AG04450 (cell line): ENCODE measurements at regions not wholly inside any gene's neighbourhood (a gene's known extent, or its start where the extent isn't known, plus 50 kb on each side); places are given as distances from the start of the nearest gene placed in this dataset.
"Not testable (repeated sequence)": the region's sequence is repeated elsewhere in the genome, so short reads cannot be mapped to it uniquely, and the experiment has no call there.

ENCODE experiments used
- CTCF ChIA-PET: fragments of 300-600, 350-600 bp; formaldehyde crosslinking; extraction: SDS; loops from one replicate; lab custom pipeline; 2022; ENCODE audit warnings: antibody characterized with exemption, inconsistent platforms; lab: Charles Lee
- POLR2A ChIA-PET: fragments of 350-600 bp; formaldehyde crosslinking; extraction: SDS; loops from one replicate; lab custom pipeline; 2021; ENCODE audit warnings: antibody characterized with exemption, inconsistent platforms; lab: Yijun Ruan, JAX
- DNase-seq: peaks from one replicate; pipeline ENCODE4 v3.0.0-alpha.2; 2011; ENCODE audit warnings: low read depth, low spot score
- H3K27ac ChIP-seq: one replicate; pipeline ENCODE4 v1.5.1; 2012; ENCODE audit warnings: low read depth, low read length, control low read depth
- H3K27me3 ChIP-seq: one replicate; pipeline ENCODE4 v1.6.0; 2012; ENCODE audit warnings: low read length; ENCODE audit not compliant: control insufficient read depth, insufficient read depth
- H3K4me3 ChIP-seq: 2 replicates; pipeline ENCODE4 v1.5.1; 2011; ENCODE audit warnings: mild to moderate bottlenecking, low read depth, low read length, control low read depth
- H3K9me3 ChIP-seq: 2 replicates; pipeline ENCODE4 v1.5.1; 2012; ENCODE audit warnings: low read length; ENCODE audit not compliant: control insufficient read depth, insufficient read depth

DNA sequence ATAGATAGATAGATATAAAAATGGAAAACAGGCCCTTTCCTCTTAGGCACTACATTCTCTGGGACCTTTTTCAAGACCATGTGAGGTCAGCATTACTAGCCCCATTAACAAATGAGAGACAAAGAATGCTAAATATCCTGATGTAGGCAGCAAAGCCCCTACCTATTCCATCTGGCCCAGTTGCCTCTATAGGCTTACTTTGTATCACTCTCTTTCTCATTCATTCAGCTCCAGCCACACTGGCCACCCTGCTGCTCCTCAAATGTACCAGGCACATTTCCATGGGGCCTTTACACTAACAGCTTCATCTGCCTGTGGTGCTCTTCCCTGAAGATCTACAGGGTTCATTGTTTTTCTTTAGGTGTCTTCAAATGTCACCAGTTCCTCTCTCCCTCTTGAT, 156.4 kb downstream of the SPDYE17 start:
- H3K9me3 ChIP-seq, POLR2A ChIA-PET, DNase-seq, H3K27me3 ChIP-seq, CTCF ChIA-PET, H3K4me3 ChIP-seq, H3K27ac ChIP-seq: not testable (repeated sequence)

DNA sequence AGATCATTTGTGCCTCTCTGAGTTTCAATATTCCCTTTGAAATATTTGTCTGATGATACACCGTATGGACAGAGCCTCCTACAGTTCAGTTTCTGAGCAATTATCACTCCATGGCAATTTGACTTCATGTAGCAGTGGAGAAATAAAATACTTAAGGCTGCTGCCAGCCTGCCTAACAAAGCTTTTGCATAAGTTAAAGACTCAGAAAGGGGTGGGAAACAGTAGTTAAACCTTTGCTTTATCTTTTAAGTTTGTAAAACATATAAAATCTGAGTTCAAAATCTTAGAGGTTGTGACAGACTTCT, 161.7 kb downstream of the SPDYE17 start:
- POLR2A ChIA-PET, CTCF ChIA-PET, H3K27ac ChIP-seq, H3K4me3 ChIP-seq, DNase-seq, H3K27me3 ChIP-seq, H3K9me3 ChIP-seq: not testable (repeated sequence)

DNA sequence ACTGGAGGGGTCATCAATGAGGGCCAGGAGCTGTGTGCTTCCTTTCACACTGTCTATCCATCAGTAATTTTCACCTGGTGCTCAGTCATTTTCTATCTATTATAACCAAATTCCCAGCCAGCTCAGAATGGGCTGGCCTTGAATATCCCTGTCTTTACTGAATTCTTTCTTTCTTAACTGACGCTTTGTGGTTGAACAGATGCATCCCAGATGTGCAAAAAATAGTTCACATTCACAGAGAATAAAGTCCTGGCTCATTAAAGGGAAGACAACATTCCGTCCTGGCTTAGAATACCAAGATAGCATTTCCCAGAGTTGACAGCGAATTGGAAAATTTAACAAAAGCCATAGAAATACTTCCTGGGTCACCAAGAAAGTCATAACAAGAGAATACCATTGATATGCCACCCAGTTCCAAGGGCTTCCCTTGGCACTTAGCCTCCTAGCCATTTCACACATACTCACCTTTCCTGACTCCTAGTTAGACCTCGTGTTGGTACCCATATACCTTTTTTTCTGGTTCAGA, 164.7 kb downstream of the SPDYE17 start:
- H3K27ac ChIP-seq, H3K9me3 ChIP-seq, CTCF ChIA-PET, H3K27me3 ChIP-seq, POLR2A ChIA-PET, DNase-seq, H3K4me3 ChIP-seq: not testable (repeated sequence)

DNA sequence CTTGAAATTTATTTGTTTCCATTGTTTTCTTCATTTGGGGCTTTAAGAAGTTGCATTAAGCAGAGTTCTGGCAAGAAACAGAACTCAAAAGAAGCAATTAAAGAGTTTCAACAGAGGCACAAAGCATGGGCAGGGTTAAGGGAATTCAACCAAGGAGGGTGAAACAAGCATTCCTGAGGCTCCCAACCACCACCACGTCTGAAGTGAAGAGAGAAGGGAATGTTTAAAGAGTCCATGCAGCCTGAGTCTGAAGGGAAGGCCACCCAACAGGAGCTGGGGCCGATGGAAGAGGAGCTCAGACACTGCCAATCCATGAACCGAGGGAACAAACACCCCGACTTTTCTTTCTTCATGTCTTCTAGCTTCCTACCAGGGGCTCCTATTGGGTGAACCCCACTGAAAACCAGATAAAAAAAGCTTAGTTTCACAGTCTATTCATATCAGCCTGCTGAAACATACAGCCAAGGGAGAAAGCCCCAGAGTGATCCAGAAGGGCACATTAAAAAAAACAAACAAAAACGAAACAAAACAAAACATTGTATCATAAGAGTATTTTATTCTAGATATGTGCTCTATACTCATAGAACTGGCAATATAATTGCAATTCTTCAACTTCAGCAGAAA, 168.9 kb downstream of the SPDYE17 start:
- H3K27ac ChIP-seq, H3K27me3 ChIP-seq, DNase-seq, POLR2A ChIA-PET, CTCF ChIA-PET, H3K4me3 ChIP-seq, H3K9me3 ChIP-seq: not testable (repeated sequence)

DNA sequence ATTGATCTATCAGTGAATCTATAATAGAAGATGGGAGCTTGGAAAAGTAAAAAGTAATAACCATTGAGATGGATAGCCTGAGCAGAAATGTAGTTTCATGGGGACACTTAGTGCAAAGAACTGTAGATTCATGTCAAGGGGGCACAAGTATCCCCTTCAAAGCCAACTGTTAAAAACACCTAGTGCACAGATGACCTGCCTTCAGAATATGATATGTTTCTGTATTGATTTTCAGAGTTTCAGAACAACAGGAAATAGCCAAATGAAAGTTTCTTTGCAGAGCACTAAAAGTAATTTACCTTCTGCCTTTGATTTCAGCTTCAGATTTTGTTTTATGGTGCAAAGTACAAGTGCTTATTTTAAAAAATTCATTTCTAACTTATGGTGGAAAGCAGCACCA, 169.9 kb downstream of the SPDYE17 start:
- DNase-seq, H3K9me3 ChIP-seq, H3K27me3 ChIP-seq, POLR2A ChIA-PET, CTCF ChIA-PET, H3K4me3 ChIP-seq, H3K27ac ChIP-seq: not testable (repeated sequence)

DNA sequence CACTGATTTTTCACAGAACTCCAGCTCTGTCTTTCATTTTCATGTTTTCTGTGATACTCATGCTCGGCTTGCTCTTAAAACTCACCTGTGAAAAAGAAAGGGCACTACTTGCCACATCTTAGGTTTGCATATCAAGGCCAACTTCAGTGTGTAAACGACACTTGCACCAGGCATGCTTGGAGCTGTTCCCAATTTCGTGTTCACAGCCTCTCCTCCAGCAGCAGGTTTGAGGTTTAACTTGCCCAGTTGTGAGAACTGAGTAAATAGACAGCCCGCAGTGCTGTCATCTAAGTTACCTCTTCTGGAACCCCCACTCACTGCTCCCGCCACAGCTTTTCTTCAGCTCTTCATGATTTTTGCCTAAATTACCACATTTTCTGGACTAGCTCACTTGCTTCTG, 172.2 kb downstream of the SPDYE17 start:
- H3K27me3 ChIP-seq, H3K4me3 ChIP-seq, DNase-seq, POLR2A ChIA-PET, H3K9me3 ChIP-seq, CTCF ChIA-PET, H3K27ac ChIP-seq: not testable (repeated sequence)

DNA sequence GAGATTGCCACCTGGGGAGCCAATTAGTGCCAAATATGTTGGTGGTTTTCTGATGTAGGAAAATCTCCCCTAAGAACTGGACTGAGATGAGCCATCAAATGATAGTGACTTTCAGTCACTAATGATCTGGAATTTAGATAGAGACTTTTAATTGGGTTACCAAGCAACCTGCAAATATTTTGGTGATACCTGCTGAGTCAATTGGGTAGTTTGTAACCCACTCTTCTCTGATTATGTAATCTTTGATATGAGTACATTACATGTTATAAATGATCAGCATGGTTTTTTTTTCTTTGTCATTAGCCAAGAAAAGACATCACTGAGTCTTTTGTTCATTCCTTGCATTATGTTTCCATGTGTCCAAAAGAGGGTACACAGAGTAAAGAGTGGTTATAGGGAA, 177.5 kb downstream of the SPDYE17 start:
- H3K27me3 ChIP-seq, POLR2A ChIA-PET, H3K4me3 ChIP-seq, H3K27ac ChIP-seq, DNase-seq, H3K9me3 ChIP-seq, CTCF ChIA-PET: not testable (repeated sequence)

DNA sequence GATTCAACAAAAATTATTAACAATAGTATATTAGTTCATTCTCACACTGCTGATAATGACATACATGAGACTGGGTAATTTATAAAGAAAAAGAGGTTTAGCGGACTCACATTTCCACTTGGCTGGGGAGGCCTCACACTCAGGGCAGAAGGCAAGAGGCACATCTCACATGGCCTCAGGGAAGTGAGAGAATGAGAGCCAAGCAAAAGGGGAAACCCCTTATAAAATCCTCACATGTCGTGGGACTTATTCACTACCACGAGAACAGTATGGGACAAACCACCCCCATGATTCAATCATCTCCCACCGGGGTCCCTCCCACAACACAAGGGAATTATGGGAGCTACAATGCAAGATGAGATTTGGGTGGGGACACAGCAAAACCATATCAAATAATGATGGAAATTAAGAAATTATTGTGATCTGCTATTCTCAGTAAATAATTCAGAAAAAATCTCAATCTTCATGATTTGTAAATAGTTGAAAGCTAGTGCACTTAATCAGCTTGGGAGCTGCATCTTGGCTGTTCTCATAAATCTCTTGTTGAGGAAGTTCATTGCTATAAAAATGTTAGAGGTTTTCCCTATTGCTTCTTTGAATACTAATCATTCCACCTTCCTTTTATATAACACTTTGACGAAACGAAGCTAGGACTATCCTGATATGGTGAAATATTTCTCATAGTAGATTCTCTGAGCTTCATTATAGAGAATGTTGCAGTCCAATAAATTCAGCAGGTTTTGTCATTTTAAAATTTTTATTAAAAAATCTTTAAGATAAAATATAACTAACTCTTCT, 179.2 kb downstream of the SPDYE17 start:
- POLR2A ChIA-PET, H3K4me3 ChIP-seq, H3K27ac ChIP-seq, H3K9me3 ChIP-seq, H3K27me3 ChIP-seq, CTCF ChIA-PET, DNase-seq: not testable (repeated sequence)

DNA sequence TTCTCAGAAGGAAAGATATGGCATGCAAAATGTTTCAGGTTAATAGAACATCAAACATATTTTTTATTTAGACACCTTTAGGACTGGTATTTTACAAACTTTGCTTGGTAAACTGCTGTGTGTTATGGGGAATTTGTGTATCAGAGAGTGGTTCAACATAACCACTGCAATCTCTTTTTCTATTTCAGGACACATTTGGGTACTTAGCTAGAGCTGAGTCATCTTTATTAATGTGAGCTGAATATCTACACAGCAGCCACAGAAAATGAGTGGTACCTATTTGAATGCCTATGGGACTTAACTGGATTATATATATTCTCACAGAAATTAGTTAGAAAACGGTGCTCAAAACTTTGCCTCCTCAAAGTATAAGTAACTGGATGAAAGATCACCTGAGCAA, 179.8 kb downstream of the SPDYE17 start:
- H3K4me3 ChIP-seq, H3K27ac ChIP-seq, H3K9me3 ChIP-seq, DNase-seq, POLR2A ChIA-PET, H3K27me3 ChIP-seq, CTCF ChIA-PET: not testable (repeated sequence)

DNA sequence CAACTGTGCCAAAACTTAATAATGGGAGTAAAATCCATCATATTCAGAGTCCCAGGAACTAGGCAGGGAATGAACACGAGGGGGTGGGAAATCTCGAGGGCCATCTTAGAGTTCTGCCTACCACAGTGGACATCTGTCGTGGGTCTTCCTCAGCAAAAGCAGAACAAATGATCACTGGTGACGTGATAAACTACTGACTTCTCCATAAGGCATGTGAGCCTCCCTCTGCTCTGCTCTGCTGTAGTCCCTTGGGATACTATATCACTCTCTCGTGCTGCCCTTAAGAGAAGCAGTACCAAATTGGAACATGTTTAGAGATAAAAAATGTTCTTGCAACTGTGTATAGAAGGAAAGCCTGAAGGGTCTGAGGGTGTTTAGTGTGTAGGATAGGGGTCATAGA, 180.5 kb downstream of the SPDYE17 start:
- POLR2A ChIA-PET, H3K4me3 ChIP-seq, CTCF ChIA-PET, H3K27ac ChIP-seq, H3K9me3 ChIP-seq, H3K27me3 ChIP-seq, DNase-seq: not testable (repeated sequence)

DNA sequence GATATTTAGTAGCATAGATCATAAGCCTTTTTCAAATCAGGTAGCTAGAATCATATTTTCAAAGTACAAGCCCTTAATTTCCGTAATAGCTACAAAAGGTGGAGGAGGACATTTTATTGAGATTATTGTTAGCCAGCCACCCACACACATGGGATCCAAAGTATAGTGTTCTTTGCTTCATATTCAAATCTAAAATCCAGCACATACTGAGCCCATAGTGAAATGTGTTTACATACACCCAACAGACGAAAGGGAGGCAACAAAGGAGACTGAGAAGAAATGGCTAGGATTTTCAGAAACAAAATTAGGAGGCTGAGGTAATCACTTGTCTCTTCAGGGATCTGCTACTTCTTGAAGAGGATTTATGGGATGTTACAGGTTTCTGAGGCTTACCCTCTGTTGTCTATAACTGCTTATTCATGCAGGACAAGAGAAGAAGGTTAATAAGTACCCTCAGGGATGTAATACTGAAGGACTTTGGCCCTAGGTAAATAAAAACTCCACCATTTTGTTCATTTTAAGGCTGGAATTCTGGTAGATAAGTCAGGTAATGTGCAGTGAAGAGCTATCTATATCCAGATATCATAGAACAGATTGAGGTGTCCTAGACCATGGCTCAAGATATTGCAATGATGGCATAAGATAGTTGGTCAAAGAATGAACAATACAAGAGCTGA, 182.1 kb downstream of the SPDYE17 start:
- H3K27ac ChIP-seq, H3K27me3 ChIP-seq, DNase-seq, H3K9me3 ChIP-seq, CTCF ChIA-PET, H3K4me3 ChIP-seq, POLR2A ChIA-PET: not testable (repeated sequence)

DNA sequence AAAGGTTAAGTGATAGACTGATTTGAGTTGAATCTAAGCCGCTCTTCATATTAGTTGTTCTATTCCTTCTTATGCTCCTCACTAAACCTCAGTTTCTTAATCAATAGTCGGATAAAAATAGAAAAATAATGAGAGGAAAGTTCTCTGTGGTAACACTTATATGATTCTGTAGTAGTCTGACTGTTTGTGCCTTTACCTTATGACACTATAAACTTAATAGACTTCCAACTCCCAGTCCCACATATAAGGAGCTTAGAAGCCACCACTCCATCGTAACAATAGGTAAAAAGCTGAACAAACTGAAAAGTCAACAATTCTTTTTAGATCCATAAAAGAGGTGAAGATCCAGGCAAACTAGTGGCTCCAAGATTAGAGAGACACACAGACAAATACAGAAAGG, 192.3 kb downstream of the SPDYE17 start:
- DNase-seq, H3K27me3 ChIP-seq, H3K9me3 ChIP-seq, POLR2A ChIA-PET, CTCF ChIA-PET, H3K4me3 ChIP-seq, H3K27ac ChIP-seq: not testable (repeated sequence)
